ENCODE measurements at regions not wholly inside any gene's neighbourhood (a gene's known extent, or its start where the extent isn't known, plus 50 kb on each side); places are given as distances from the start of the nearest gene placed in this dataset.
"Not testable (repeated sequence)": the region's sequence is repeated elsewhere in the genome, so short reads cannot be mapped to it uniquely, and the experiment has no call there.

- in situ Hi-C loops (cut with HindIII; ENCODE audit: low sequenced_read_pairs), result loop anchor here (10.0 kb wide), 1 partner anchor 591 kb away; no protein-coding TSS in a partner anchor
- no peak for TF ChIP-seq CTCF (IDR thresholded peaks at IDR 0.05; ENCODE audit: low read depth, low read length, missing control alignments)
These were observed 76.2 kb upstream of the STK39 start for GRCh38 chr2:168323529-168324021.

GRCh38 chr2:168326572-168326971 lies 79.2 kb upstream of the STK39 start:
- TF ChIP-seq CTCF (IDR thresholded peaks at IDR 0.05; ENCODE audit: low read depth, low read length, missing control alignments), result no peak
- in situ Hi-C loops (cut with HindIII; ENCODE audit: low sequenced_read_pairs), result loop anchor here (10.0 kb wide), 1 partner anchor 588 kb away; no protein-coding TSS in a partner anchor
- no peak for DNase-seq (ENCODE audit: low read depth)
- no peak overlapping the region for H3K4me3 ChIP-seq (ENCODE audit: low read depth, low read length)

More at GRCh38 chr2:168323529-168324021, 76.2 kb upstream of the STK39 start:
- no peak overlapping the region for H3K4me3 ChIP-seq (ENCODE audit: low read depth, low read length)
- no peak for DNase-seq (ENCODE audit: low read depth)

GRCh38 chr2:168327328-168327727 lies 79.9 kb upstream of the STK39 start:
- in situ Hi-C loops (cut with HindIII; ENCODE audit: low sequenced_read_pairs), result loop anchor here (10.0 kb wide), 1 partner anchor 587 kb away; no protein-coding TSS in a partner anchor
- no peak overlapping the region for H3K4me3 ChIP-seq (ENCODE audit: low read depth, low read length)
- TF ChIP-seq CTCF (IDR thresholded peaks at IDR 0.05; ENCODE audit: low read depth, low read length, missing control alignments), result no peak
- DNase-seq (ENCODE audit: low read depth), result no peak

- no peak overlapping the region for H3K4me3 ChIP-seq (ENCODE audit: low read depth, low read length)
- DNase-seq (ENCODE audit: low read depth), result no peak
- in situ Hi-C loops (cut with HindIII; ENCODE audit: low sequenced_read_pairs), result loop anchor here (10.0 kb wide), 1 partner anchor 586 kb away; no protein-coding TSS in a partner anchor
- TF ChIP-seq CTCF (IDR thresholded peaks at IDR 0.05; ENCODE audit: low read depth, low read length, missing control alignments), result no peak
These were observed 81.0 kb upstream of the STK39 start for GRCh38 chr2:168328421-168328820.

- no peak for DNase-seq (ENCODE audit: low read depth)
- TF ChIP-seq CTCF (IDR thresholded peaks at IDR 0.05; ENCODE audit: low read depth, low read length, missing control alignments), result no peak
- in situ Hi-C loops (cut with HindIII; ENCODE audit: low sequenced_read_pairs), result no loop called here
- no peak overlapping the region for H3K4me3 ChIP-seq (ENCODE audit: low read depth, low read length)
These were observed 83.4 kb upstream of the STK39 start for GRCh38 chr2:168330624-168331423.

- in situ Hi-C loops (cut with HindIII; ENCODE audit: low sequenced_read_pairs); DNase-seq (ENCODE audit: low read depth); H3K4me3 ChIP-seq (ENCODE audit: low read depth, low read length): not testable (repeated sequence)
These were observed 87.9 kb upstream of the STK39 start for GRCh38 chr2:168335254-168335653.

- no peak overlapping the region for H3K4me3 ChIP-seq (ENCODE audit: low read depth, low read length)
- TF ChIP-seq CTCF (IDR thresholded peaks at IDR 0.05; ENCODE audit: low read depth, low read length, missing control alignments), result peak; percentile 45
- no peak for DNase-seq (ENCODE audit: low read depth)
- in situ Hi-C loops (cut with HindIII; ENCODE audit: low sequenced_read_pairs), result no loop called here
These were observed 89.5 kb upstream of the STK39 start for GRCh38 chr2:168336786-168337388.

All from astrocyte of the cerebellum (primary cell).